WTC11 (cell line): ENCODE measurements at regions not wholly inside any gene's neighbourhood (a gene's known extent, or its start where the extent isn't known, plus 50 kb on each side); places are given as distances from the start of the nearest gene placed in this dataset.
A peak's percentile ranks its signal among the peaks of the same experiment; 100 is the strongest.

Experiments
- ATAC-seq: fragments of 200-7000 bp; cut with Tn5 transposase; 2 replicates; pipeline ENCODE4 v1.10.0; 2021; ENCODE audit warnings: mild to moderate bottlenecking, moderate library complexity
- CTCF ChIA-PET: fragments of 300-600 bp; sonication (Branson Sonifier 250); formaldehyde crosslinking; loops from one replicate; lab custom pipeline; 2021; ENCODE audit warnings: antibody characterized with exemption; lab: Charles Lee
- POLR2A ChIA-PET: fragments of 350-600 bp; sonication (Branson Sonifier 250); formaldehyde crosslinking; loops from one replicate; lab custom pipeline; 2021; ENCODE audit warnings: antibody characterized with exemption; lab: Charles Lee
- DNase-seq: peaks from one replicate; pipeline ENCODE4 v3.0.0; 2021; ENCODE audit warnings: low spot score
- H3K27ac Mint-ChIP-seq: 2 replicates; pipeline ENCODE4 v1.8.0; 2021; ENCODE audit warnings: mixed read lengths
- H3K27me3 Mint-ChIP-seq: 2 replicates; pipeline ENCODE4 v1.8.0; 2021; ENCODE audit warnings: low read depth, mild to moderate bottlenecking, moderate library complexity, mixed read lengths
- H3K36me3 Mint-ChIP-seq: 2 replicates; pipeline ENCODE4 v1.8.0; 2021; ENCODE audit warnings: mixed read lengths
- H3K4me1 Mint-ChIP-seq: 2 replicates; pipeline ENCODE4 v1.8.0; 2022; ENCODE audit warnings: mixed read lengths
- H3K4me3 Mint-ChIP-seq: 2 replicates; pipeline ENCODE4 v1.8.0; 2021; ENCODE audit warnings: mild to moderate bottlenecking, moderate library complexity, mixed read lengths
- H3K9me3 Mint-ChIP-seq: 2 replicates; pipeline ENCODE4 v1.8.0; 2021; ENCODE audit warnings: mixed read lengths
- AR ChIP-seq: fragments of 250-450 bp; sonication (Bioruptor Pico); IDR thresholded peaks from 2 replicates; pipeline ENCODE4 v1.9.0; 2021; ENCODE audit warnings: mild to moderate bottlenecking
- CTCF ChIP-seq: fragments of 200-600 bp; IDR thresholded peaks from 2 replicates; pipeline ENCODE4 v1.8.0; 2022; ENCODE audit warnings: antibody characterized with exemption
- E2F4 ChIP-seq: sonication (generic); formaldehyde crosslinking; IDR thresholded peaks from 2 replicates; pipeline ENCODE4 v1.8.1; 2022; ENCODE audit warnings: low read depth, mild to moderate bottlenecking, moderate library complexity, missing genetic modification reagents, borderline replicate concordance
- EMX1 ChIP-seq: fragments of 250-450 bp; sonication (Bioruptor Pico); IDR thresholded peaks from 2 replicates; pipeline ENCODE4 v1.8.0; 2021; ENCODE audit warnings: mild to moderate bottlenecking
- ETV6 ChIP-seq: sonication (generic); formaldehyde crosslinking; IDR thresholded peaks from 2 replicates; pipeline ENCODE4 v1.8.1; 2022; ENCODE audit warnings: mild to moderate bottlenecking, missing genetic modification reagents
- FOXJ3 ChIP-seq: sonication (generic); formaldehyde crosslinking; IDR thresholded peaks from 2 replicates; pipeline ENCODE4 v1.9.0; 2021; ENCODE audit warnings: missing genetic modification reagents, mild to moderate bottlenecking, borderline replicate concordance
- IRF2 ChIP-seq: sonication (generic); formaldehyde crosslinking; IDR thresholded peaks from 2 replicates; pipeline ENCODE4 v1.8.0; 2022; ENCODE audit warnings: low read depth, missing genetic modification reagents, borderline replicate concordance
- JAZF1 ChIP-seq: fragments of 250-450 bp; sonication (Bioruptor Pico); IDR thresholded peaks from 2 replicates; pipeline ENCODE4 v1.9.0; 2021; ENCODE audit warnings: moderate library complexity, mild to moderate bottlenecking, inconsistent platforms
- KAT7 ChIP-seq: sonication (generic); formaldehyde crosslinking; IDR thresholded peaks from 2 replicates; pipeline ENCODE4 v1.8.1; 2023; ENCODE audit warnings: missing genetic modification reagents, mild to moderate bottlenecking, borderline replicate concordance
- MXD4 ChIP-seq: fragments of 250-450 bp; sonication (Bioruptor Pico); IDR thresholded peaks from 2 replicates; pipeline ENCODE4 v1.8.0; 2021; ENCODE audit warnings: mild to moderate bottlenecking, moderate library complexity, borderline replicate concordance
- NR2C2 ChIP-seq: sonication (generic); formaldehyde crosslinking; IDR thresholded peaks from 2 replicates; pipeline ENCODE4 v1.8.0; 2022; ENCODE audit warnings: mild to moderate bottlenecking, missing genetic modification reagents
- NR3C1 ChIP-seq: sonication (generic); formaldehyde crosslinking; conservative IDR thresholded peaks from 2 replicates; pipeline ENCODE4 v1.8.1; 2023; ENCODE audit warnings: low read depth, mild to moderate bottlenecking, missing genetic modification reagents
- SMAD4 ChIP-seq: sonication (generic); formaldehyde crosslinking; IDR thresholded peaks from 2 replicates; pipeline ENCODE4 v1.8.0; 2022; ENCODE audit warnings: mild to moderate bottlenecking, missing genetic modification reagents
- TEAD4 ChIP-seq: sonication (generic); formaldehyde crosslinking; IDR thresholded peaks from 2 replicates; pipeline ENCODE4 v1.8.0; 2022; ENCODE audit warnings: mild to moderate bottlenecking, missing genetic modification reagents
- ZNF121 ChIP-seq: sonication (generic); formaldehyde crosslinking; IDR thresholded peaks from 2 replicates; pipeline ENCODE4 v1.8.0; 2023; ENCODE audit warnings: missing genetic modification reagents
- ZNF317 ChIP-seq: sonication (generic); formaldehyde crosslinking; IDR thresholded peaks from 2 replicates; pipeline ENCODE4 v1.8.1; 2023; ENCODE audit warnings: low read depth, mild to moderate bottlenecking, moderate library complexity, missing genetic modification reagents, borderline replicate concordance
- ZNF425 ChIP-seq: fragments of 250-450 bp; sonication (Bioruptor Pico); conservative IDR thresholded peaks from 2 replicates; pipeline ENCODE4 v1.9.0; 2021; ENCODE audit warnings: mild to moderate bottlenecking
- ZSCAN18 ChIP-seq: fragments of 250-450 bp; sonication (Bioruptor Pico); IDR thresholded peaks from 2 replicates; pipeline ENCODE4 v2.1.2; 2022; ENCODE audit warnings: mild to moderate bottlenecking, moderate library complexity

GRCh38 chr4:82268826-82269193 is 105.0 kb downstream of the HNRNPD start (continued):
- no peak for TF ChIP-seq AR
- no peak for TF ChIP-seq NR2C2 (CRISPR knock-in tag)
- no peak for TF ChIP-seq KAT7 (CRISPR knock-in tag)
- no peak for TF ChIP-seq TEAD4 (CRISPR knock-in tag)
- TF ChIP-seq SMAD4: no peak
- TF ChIP-seq NR3C1 (CRISPR knock-in tag): no peak
- no peak for TF ChIP-seq E2F4 (CRISPR knock-in tag)
- no peak for TF ChIP-seq MXD4 (CRISPR knock-in tag)
- no peak for TF ChIP-seq JAZF1

GRCh38 chr4:82268050-82268825 is 105.6 kb downstream of the HNRNPD start:
- ChIA-PET POLR2A (interaction anchor here (0.6 to 0.8 kb wide), 2 partner anchors 17 to 161 kb away, joined by 3 read pairs; no protein-coding TSS in a partner anchor), CTCF (interaction anchor here (0.6 to 6.5 kb wide), 46 partner anchors 9 to 917 kb away, joined by 3 to 101 read pairs (median 5); partner anchors contain the start of gene RASGEF1B)
- peak; percentile 52 for DNase-seq

GRCh38 chr4:82267506-82267905 is 106.3 kb downstream of the HNRNPD start:
- peaks cover 12% of the 10 kb centered on the region for H3K9me3 Mint-ChIP-seq
- peaks cover 14% of the 10 kb centered on the region for H3K4me1 Mint-ChIP-seq
- no peak for TF ChIP-seq IRF2 (CRISPR knock-in tag)
- no peak for TF ChIP-seq ZNF121
- TF ChIP-seq ZNF425 (CRISPR knock-in tag): no peak
- TF ChIP-seq ZSCAN18: no peak
- TF ChIP-seq ETV6 (CRISPR knock-in tag): no peak
- no peak for TF ChIP-seq CTCF
- no peak for TF ChIP-seq FOXJ3 (CRISPR knock-in tag)
- no peaks in the 10 kb centered on the region for H3K36me3 Mint-ChIP-seq
- H3K27me3 Mint-ChIP-seq: no peaks in the 10 kb centered on the region
- ChIA-PET CTCF (interaction anchor here (0.9 to 6.5 kb wide), 13 partner anchors 10 to 841 kb away, joined by 4 to 101 read pairs (median 10); no protein-coding TSS in a partner anchor), POLR2A (no interaction called here)
- no peak overlapping the region for H3K27ac Mint-ChIP-seq
- no peak overlapping the region for H3K4me3 Mint-ChIP-seq
- ATAC-seq: no peak
- DNase-seq: no peak

More at GRCh38 chr4:82268050-82268825, 105.6 kb downstream of the HNRNPD start:
- Mint-ChIP-seq H3K27ac (peak overlapping the region; percentile 55), H3K27me3 (peaks cover 6% of the 10 kb centered on the region), H3K9me3 (peaks cover 12% of the 10 kb centered on the region), H3K4me1 (peaks cover 14% of the 10 kb centered on the region), H3K36me3 (no peaks in the 10 kb centered on the region), H3K4me3 (no peak overlapping the region)
- TF ChIP-seq EMX1 (CRISPR knock-in tag): no peak
- TF ChIP-seq CTCF: peak; percentile 47; the same call in 1 of the 2 replicates
- TF ChIP-seq ZNF317 (CRISPR knock-in tag): no peak
- peak; percentile 97 for ATAC-seq
